Activated T-cell treated with anti-CD3 and anti-CD28 coated beads, Interleukin-2, amount 50 U/mL, for 72 hours (primary cell): ENCODE measurements at regions not wholly inside any gene's neighbourhood (a gene's known extent, or its start where the extent isn't known, plus 50 kb on each side); places are given as distances from the start of the nearest gene placed in this dataset.

Experiments
- ATAC-seq, 2 donors: fragments of 150-1000 bp; cut with Tn5 transposase; replicated peaks in 1 of 2; 2 replicates each; pipeline ENCODE4 v1.10.0; 2021; ENCODE audit warnings: moderate library complexity in 2 of 2, mild to moderate bottlenecking in 1 of 2
- DNase-seq, 2 donors: peaks; one replicate each; pipeline ENCODE4 v3.0.0; 2021 to 2022; ENCODE audit warnings: mixed read lengths in 1 of 2
- H3K27ac Mint-ChIP-seq: one replicate; pipeline ENCODE4 v1.8.0; 2022; ENCODE audit warnings: mild to moderate bottlenecking, moderate library complexity, mixed read lengths
- H3K27me3 Mint-ChIP-seq: one replicate; pipeline ENCODE4 v1.8.0; 2022; ENCODE audit warnings: low read depth, mixed read lengths
- H3K36me3 Mint-ChIP-seq, 2 donors: one replicate each; pipeline ENCODE4 v1.8.0; 2022; ENCODE audit warnings: mixed read lengths in 2 of 2, mild to moderate bottlenecking in 1 of 2; ENCODE audit not compliant: insufficient read depth in 2 of 2
- H3K4me1 Mint-ChIP-seq: one replicate; pipeline ENCODE4 v1.8.0; 2022; ENCODE audit warnings: low read depth, mixed read lengths
- H3K4me3 Mint-ChIP-seq, 2 donors: one replicate each; pipeline ENCODE4 v1.8.0; 2022; ENCODE audit warnings: mild to moderate bottlenecking in 2 of 2, mixed read lengths in 2 of 2, moderate library complexity in 2 of 2
- H3K9me3 Mint-ChIP-seq, 2 donors: one replicate each; pipeline ENCODE4 v1.8.0; 2022; ENCODE audit warnings: mixed read lengths in 2 of 2

DNA sequence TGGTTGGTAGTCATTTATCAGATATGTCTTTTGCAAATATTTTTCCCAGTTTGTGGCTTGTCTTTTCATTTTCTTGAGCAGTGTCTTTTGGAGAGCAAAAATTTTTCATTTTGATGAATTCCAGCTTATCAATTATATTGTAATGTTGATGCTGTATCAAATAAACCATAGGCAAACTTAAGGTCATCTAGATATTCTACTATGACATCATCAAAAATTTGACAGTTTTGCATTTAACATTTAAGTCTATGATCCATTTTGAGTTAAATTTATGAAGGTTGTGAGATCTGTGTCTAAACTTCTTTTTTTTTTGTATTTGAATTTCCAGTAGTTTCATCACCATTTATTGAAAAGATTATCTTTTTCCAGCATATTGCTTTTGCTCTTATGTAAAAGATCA is 505.5 kb upstream of the COX7C start:
- DNase-seq = no peak
- Mint-ChIP-seq H3K4me3 (no peak overlapping the region), H3K27ac (no peak overlapping the region), H3K9me3 (peaks cover 5 to 10% of the 10 kb centered on the region in 2 donors), H3K27me3 (no peaks in the 10 kb centered on the region), H3K4me1 (no peaks in the 10 kb centered on the region), H3K36me3 (no peaks in the 10 kb centered on the region)
- ATAC-seq = no peak

DNA sequence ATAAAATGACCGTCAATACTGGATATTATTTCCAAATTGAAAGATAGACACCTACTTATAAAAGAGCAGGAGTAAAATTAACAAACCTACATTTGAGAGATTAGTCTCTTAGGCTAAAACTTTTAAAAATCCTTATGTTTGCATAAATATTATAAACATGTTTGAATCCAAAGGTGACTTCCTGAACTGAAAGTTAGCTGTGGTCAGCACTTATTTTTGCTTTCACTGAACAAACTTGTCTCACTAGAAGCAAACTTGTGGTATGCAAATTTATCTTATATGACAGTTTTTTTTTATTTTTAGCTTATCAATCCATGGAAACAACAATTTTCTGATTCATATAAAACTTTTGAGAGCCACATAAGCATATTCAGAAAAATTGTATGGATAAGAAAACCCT is 502.6 kb upstream of the COX7C start:
- H3K4me3 Mint-ChIP-seq = no peak overlapping the region
- no peaks in the 10 kb centered on the region for H3K36me3 Mint-ChIP-seq
- H3K27me3 Mint-ChIP-seq = no peaks in the 10 kb centered on the region
- H3K27ac Mint-ChIP-seq = no peak overlapping the region
- H3K9me3 Mint-ChIP-seq = peaks cover 4 to 5% of the 10 kb centered on the region in 2 donors
- DNase-seq = no peak
- no peaks in the 10 kb centered on the region for H3K4me1 Mint-ChIP-seq
- ATAC-seq = no peak

DNA sequence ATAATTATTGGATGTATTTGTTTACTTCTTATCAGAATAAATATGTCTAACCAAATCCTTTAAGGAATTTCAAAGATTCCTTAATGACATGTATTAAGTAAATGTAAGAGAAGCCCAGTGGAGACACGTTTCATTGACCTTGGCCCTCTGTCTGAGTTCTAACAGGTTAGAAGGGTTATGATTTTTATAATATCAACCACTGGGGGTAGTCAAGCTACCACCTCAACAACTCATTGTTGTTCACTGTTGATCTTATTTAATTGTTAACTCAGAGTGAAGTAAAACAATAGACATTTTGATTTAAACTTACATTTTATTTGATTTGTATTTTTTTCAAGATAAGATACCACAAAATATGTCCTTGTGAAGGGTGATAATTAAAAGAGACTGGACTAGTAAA is 499.2 kb upstream of the COX7C start:
- Mint-ChIP-seq H3K9me3 (peaks cover 1 to 2% of the 10 kb centered on the region in 2 donors), H3K4me3 (no peak overlapping the region), H3K36me3 (no peaks in the 10 kb centered on the region), H3K27ac (no peak overlapping the region), H3K4me1 (no peaks in the 10 kb centered on the region), H3K27me3 (no peaks in the 10 kb centered on the region)
- DNase-seq = no peak
- no peak for ATAC-seq

DNA sequence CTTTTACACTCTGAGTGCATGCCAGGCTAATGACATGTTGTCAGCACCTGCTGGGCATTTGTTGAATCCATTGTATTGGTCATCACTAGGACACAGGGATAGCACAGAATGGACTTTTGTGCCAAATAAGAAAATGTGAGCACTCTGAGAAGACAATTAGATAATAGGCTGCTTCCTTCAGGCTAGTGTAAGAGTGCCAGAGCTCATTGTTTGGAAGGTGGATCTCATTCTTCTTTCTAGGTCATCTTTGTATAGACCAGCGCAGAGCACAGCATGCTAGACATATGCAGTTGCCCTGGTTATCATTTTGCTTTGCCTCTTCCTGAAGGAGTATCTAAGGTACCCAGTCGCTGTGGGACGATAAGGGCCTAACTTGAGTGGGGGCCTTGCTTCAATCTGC is 493.4 kb upstream of the COX7C start:
- DNase-seq (no peak), ATAC-seq (no peak)
- H3K36me3 Mint-ChIP-seq = no peaks in the 10 kb centered on the region
- H3K27ac Mint-ChIP-seq = no peak overlapping the region
- H3K27me3 Mint-ChIP-seq = no peaks in the 10 kb centered on the region
- no peaks in the 10 kb centered on the region for H3K4me1 Mint-ChIP-seq
- H3K9me3 Mint-ChIP-seq = peaks cover 0 to 2% of the 10 kb centered on the region in 2 donors
- no peak overlapping the region for H3K4me3 Mint-ChIP-seq

DNA sequence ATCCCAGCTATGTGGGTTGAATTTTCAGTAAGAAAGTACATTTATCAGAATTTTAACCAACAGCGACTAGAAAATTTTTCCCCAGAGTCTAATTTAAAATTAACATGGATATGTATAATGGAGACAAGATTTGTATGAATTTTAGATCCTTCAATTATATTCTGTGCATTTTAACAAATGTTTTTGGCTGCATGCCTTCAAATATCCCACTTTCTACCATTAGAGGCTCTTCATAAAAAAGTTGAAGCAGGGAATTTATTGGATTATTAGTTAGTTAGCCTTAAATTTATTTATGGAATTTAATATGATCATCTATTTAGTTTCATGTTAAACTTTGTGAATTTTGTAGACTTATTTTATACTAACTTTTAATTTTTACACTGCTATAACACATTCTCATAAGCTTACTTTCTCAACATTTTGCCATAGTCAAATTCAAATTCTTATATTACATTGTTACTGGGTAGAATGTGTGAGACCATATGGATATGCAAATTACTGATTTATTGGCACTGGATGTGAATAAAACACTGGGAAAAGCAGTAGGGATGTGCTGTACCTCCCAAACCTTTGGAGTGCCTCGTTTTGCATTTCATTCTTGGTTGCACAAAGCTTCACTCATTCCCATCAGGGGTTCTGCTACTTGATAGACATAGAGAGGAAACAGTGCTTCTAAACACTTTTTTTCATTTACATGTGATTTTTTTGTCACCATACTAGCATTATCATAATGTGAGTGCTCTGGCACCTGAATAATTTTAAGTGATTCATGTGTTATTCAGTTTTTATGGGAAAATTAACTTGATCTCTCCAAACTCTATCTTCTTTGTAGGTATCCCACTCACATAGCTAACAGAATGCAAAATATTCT is 491.8 kb upstream of the COX7C start:
- peaks cover 0 to 2% of the 10 kb centered on the region in 2 donors for H3K9me3 Mint-ChIP-seq
- no peaks in the 10 kb centered on the region for H3K27me3 Mint-ChIP-seq
- H3K27ac Mint-ChIP-seq = no peak overlapping the region
- H3K4me1 Mint-ChIP-seq = no peaks in the 10 kb centered on the region
- DNase-seq (no peak), ATAC-seq (no peak)
- H3K36me3 Mint-ChIP-seq = no peaks in the 10 kb centered on the region
- no peak overlapping the region for H3K4me3 Mint-ChIP-seq

DNA sequence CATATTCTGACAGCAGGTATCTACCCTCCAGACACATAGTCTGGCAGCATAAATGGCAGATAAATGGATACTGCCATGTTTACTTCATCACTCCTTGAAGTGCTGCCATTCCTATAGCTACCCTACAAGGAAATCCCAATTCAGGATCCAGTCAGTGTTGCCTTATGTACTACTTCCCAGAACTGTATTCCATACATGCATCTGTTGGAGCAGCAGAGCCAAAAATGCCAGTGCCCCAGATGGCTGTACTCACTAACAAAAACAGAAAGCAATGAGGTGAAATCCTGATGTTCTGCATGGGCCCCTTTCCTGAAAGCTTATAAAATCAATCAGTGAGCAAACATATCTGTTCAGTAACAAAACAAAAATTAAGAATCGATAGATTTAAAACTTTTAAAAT is 490.0 kb upstream of the COX7C start:
- ATAC-seq (no peak), DNase-seq (no peak)
- no peak overlapping the region for H3K27ac Mint-ChIP-seq
- H3K36me3 Mint-ChIP-seq = no peaks in the 10 kb centered on the region
- H3K4me3 Mint-ChIP-seq = no peak overlapping the region
- H3K9me3 Mint-ChIP-seq = no peaks in the 10 kb centered on the region
- no peaks in the 10 kb centered on the region for H3K4me1 Mint-ChIP-seq
- H3K27me3 Mint-ChIP-seq = no peaks in the 10 kb centered on the region

DNA sequence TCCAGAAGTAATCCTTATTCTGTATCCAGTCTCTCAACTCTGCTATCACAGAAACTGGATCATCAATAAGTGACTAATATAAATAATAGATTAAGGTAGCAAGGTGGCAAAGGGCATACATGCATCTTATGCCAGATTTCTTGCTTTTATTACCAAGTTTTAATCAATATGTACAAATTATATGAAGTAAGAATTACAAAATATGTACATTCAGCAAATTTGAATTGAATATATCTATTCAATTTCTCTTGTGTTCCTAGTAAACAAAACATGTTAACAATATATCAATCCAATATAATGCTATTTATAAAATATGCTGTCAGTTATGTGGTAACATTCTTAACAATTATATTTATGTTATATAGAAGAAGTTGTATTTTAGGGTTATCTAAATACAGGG is 488.7 kb upstream of the COX7C start:
- Mint-ChIP-seq H3K4me1 (no peaks in the 10 kb centered on the region), H3K27ac (no peak overlapping the region), H3K4me3 (no peak overlapping the region), H3K9me3 (no peaks in the 10 kb centered on the region), H3K27me3 (no peaks in the 10 kb centered on the region), H3K36me3 (no peaks in the 10 kb centered on the region)
- DNase-seq = no peak
- no peak for ATAC-seq

DNA sequence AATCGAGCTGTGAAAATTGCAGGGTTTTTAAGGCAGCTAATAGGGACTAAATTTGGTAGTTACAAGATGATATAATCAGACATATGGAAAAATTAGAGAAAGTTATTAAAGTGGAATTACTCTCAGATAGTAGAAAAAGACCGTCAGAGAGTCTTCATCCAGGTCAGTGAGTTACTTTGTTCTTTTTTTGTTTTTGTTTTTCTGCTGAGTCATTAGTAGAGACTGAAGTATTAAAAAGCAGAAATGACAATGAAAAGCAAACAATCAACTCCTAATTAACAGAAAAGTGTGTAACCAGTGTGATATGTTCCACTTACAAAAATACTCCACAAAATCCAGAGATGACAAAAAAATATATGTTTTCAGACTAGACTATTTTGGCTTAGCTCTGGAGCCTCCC is 480.4 kb upstream of the COX7C start:
- no peaks in the 10 kb centered on the region for H3K36me3 Mint-ChIP-seq
- ATAC-seq (no peak), DNase-seq (no peak)
- no peaks in the 10 kb centered on the region for H3K9me3 Mint-ChIP-seq
- H3K4me3 Mint-ChIP-seq = no peak overlapping the region
- H3K4me1 Mint-ChIP-seq = no peaks in the 10 kb centered on the region
- no peaks in the 10 kb centered on the region for H3K27me3 Mint-ChIP-seq
- no peak overlapping the region for H3K27ac Mint-ChIP-seq

DNA sequence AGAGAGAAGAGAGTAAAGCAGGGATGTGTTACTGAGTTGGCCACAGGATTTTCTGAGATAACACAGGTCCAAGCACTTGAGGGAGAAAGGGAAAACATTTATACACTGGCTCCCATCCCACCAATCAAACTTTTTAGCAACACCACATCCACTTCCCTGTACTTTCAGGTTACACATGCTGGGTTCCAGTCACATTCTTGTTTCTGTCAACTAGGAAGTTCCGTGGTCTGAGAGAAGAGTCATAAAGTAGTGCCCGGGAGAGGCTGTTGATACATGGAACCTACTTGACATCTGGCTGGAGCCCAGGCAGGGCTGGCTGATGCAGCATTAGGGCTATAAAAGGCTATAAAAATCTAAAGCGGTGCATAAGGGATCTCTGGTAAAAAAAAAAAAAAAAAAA is 473.9 kb upstream of the COX7C start:
- ATAC-seq = no peak
- Mint-ChIP-seq H3K36me3 (no peaks in the 10 kb centered on the region), H3K27ac (no peak overlapping the region), H3K4me1 (no peaks in the 10 kb centered on the region), H3K4me3 (no peak overlapping the region), H3K27me3 (no peaks in the 10 kb centered on the region), H3K9me3 (peaks cover 7 to 10% of the 10 kb centered on the region in 2 donors)
- no peak for DNase-seq

DNA sequence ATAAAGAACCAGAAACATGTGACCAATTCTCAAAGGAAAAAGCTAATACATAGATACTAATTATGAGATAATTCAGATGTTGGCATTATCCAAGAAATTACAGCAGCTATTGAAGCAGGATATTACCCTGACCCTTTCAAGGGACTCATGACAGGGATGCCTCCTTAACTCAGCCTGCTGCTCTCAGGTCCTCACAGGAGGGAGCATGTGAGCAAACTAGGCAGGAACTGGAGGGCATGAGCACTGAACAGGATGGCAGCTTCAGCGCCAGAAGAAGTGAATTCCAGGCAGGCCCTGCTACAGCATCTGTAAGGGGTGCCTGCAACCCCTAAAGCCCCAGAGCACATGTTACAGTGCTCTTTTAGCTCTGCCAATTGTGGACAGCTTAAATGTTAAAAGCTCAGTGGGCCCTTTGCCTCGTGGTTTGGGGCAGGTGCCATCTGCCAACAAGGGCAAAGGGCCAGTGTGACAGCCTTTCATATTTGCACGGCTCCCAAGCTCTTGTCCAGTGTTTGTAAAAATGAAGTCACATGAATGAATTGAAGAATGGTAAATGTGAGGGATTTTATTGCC is 464.7 kb upstream of the COX7C start:
- H3K9me3 Mint-ChIP-seq = no peaks in the 10 kb centered on the region
- no peak overlapping the region for H3K27ac Mint-ChIP-seq
- H3K4me3 Mint-ChIP-seq = no peak overlapping the region
- H3K27me3 Mint-ChIP-seq = no peaks in the 10 kb centered on the region
- no peaks in the 10 kb centered on the region for H3K36me3 Mint-ChIP-seq
- DNase-seq = no peak
- no peaks in the 10 kb centered on the region for H3K4me1 Mint-ChIP-seq
- ATAC-seq = no peak

DNA sequence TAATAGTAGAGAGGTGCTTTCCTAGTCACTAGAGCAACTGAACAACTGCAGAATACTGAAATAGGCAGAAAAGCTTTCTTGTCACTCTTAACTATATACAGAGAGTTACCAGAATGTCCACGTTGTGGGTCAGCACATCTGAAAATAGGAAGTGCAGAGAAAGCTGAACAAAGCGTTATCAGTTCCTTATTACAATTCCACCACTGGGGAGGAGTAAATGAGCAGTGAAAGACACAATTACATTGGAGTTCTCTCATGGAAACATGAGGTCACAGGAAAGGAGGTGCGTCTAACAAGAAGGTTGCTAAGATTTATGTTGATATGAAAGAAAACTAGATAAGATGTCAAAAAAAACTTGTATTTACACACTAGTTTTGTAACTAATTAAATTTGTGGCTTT is 461.9 kb upstream of the COX7C start:
- no peak for ATAC-seq
- H3K27me3 Mint-ChIP-seq = no peaks in the 10 kb centered on the region
- H3K4me1 Mint-ChIP-seq = no peaks in the 10 kb centered on the region
- no peaks in the 10 kb centered on the region for H3K36me3 Mint-ChIP-seq
- no peak overlapping the region for H3K27ac Mint-ChIP-seq
- H3K4me3 Mint-ChIP-seq = no peak overlapping the region
- H3K9me3 Mint-ChIP-seq = no peaks in the 10 kb centered on the region
- DNase-seq = no peak

DNA sequence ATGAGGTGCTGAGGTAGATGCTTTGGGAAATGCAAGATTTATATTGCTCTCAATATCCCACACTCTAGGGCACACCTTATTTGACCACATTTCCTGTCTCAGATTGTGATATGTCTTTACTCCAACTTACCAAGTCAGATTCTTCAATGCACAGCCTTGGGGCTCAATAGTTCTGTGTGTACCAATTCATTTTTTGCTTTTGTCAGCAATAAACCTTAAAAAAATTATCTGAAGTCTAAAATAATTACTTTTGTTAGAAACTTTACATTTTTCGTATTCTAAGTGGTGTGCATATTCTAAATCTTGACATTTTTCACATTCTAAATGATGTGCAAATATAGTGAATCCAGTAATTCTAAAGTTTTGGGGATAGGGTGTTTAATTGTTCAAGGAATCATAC is 447.5 kb upstream of the COX7C start:
- H3K27ac Mint-ChIP-seq = no peak overlapping the region
- peaks cover 0 to 2% of the 10 kb centered on the region in 2 donors for H3K36me3 Mint-ChIP-seq
- H3K27me3 Mint-ChIP-seq = no peaks in the 10 kb centered on the region
- H3K4me3 Mint-ChIP-seq = no peak overlapping the region
- ATAC-seq (no peak), DNase-seq (no peak)
- H3K9me3 Mint-ChIP-seq = peaks cover 0 to 3% of the 10 kb centered on the region in 2 donors
- no peaks in the 10 kb centered on the region for H3K4me1 Mint-ChIP-seq

DNA sequence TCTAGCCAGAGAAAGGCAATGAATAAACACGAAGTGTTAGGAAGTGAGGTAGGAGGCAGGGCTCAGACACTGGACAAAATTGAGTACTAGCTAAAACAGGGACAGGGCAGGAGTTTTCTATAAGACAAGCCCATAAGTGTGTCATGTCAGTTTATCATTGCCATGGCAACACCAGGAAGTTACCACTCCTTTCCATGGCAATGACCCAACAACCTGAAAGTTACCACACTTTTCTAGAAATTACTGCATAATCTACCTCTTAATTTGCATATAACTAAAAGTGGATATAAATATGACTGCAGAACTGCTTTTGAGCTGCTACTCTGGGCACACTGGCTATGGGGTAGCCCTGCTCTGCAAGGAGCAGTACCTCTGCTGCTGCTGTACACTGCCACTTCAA is 442.5 kb upstream of the COX7C start:
- Mint-ChIP-seq H3K36me3 (no peaks in the 10 kb centered on the region), H3K27ac (no peak overlapping the region), H3K27me3 (no peaks in the 10 kb centered on the region), H3K9me3 (peaks cover 0 to 1% of the 10 kb centered on the region in 2 donors), H3K4me1 (no peaks in the 10 kb centered on the region), H3K4me3 (no peak overlapping the region)
- ATAC-seq = peak; percentile 81 to 83
- peak; percentile 3 to 4 for DNase-seq

DNA sequence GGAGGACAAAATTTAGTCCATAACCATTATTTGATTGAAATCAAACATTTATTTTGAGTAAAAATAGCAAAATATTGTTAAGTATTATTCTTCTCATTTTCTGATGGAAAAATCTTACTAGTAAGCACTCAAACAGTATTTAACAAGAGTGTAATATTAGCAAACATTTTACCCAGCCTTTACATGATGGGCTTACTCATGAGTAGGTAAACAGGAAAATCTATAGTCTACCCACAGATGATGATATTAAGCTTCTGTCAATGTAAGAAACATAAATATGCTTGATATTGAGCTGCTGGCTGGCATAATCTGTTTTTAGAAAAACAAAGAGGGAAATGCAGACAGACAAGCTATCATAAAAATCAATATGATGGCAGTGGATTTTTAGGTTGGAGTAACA is 418.5 kb upstream of the COX7C start:
- H3K36me3 Mint-ChIP-seq = no peaks in the 10 kb centered on the region

More for the DNA sequence above, 418.5 kb upstream of the COX7C start:
- no peaks in the 10 kb centered on the region for H3K4me1 Mint-ChIP-seq
- ATAC-seq (no peak), DNase-seq (no peak)
- H3K4me3 Mint-ChIP-seq = no peak overlapping the region
- H3K27ac Mint-ChIP-seq = no peak overlapping the region
- peaks cover 1 to 3% of the 10 kb centered on the region in 2 donors for H3K9me3 Mint-ChIP-seq
- H3K27me3 Mint-ChIP-seq = no peaks in the 10 kb centered on the region
